H9 (cell line): ENCODE measurements at regions not wholly inside any gene's neighbourhood (a gene's known extent, or its start where the extent isn't known, plus 50 kb on each side); places are given as distances from the start of the nearest gene placed in this dataset.

Experiments used
- DNase-seq: peaks from one replicate; pipeline ENCODE4 v3.0.0-alpha.2; 2017
- H2AFZ ChIP-seq: one replicate; pipeline ENCODE4 v1.6.1; 2013; ENCODE audit warnings: mild to moderate bottlenecking, low read length, control low read depth, moderate library complexity
- H2AK5ac ChIP-seq: 2 replicates; pipeline ENCODE4 v1.6.1; 2013; ENCODE audit warnings: low read length, control low read depth, mixed read lengths; ENCODE audit not compliant: insufficient read length
- H2BK120ac ChIP-seq: one replicate; pipeline ENCODE4 v1.6.1; 2013; ENCODE audit warnings: low read depth, mild to moderate bottlenecking, low read length, control low read depth, inconsistent platforms; ENCODE audit not compliant: poor library complexity, severe bottlenecking
- H2BK12ac ChIP-seq: 2 replicates; pipeline ENCODE4 v1.6.1; 2013; ENCODE audit warnings: low read length, control low read depth, mixed read lengths, low read depth; ENCODE audit not compliant: insufficient read length
- H2BK15ac ChIP-seq: 2 replicates; pipeline ENCODE4 v1.6.1; 2013; ENCODE audit warnings: low read depth, low read length, control low read depth
- H2BK20ac ChIP-seq: one replicate; pipeline ENCODE4 v1.6.1; 2013; ENCODE audit warnings: low read depth, mild to moderate bottlenecking, low read length, control low read depth, inconsistent platforms; ENCODE audit not compliant: poor library complexity, severe bottlenecking
- H2BK5ac ChIP-seq: 2 replicates; pipeline ENCODE4 v1.6.1; 2013; ENCODE audit warnings: low read length, control low read depth, mixed read lengths; ENCODE audit not compliant: insufficient read length
- H3K14ac ChIP-seq: 2 replicates; pipeline ENCODE4 v1.6.1; 2013; ENCODE audit warnings: low read length, control low read depth; ENCODE audit not compliant: insufficient read depth
- H3K18ac ChIP-seq: 2 replicates; pipeline ENCODE4 v1.6.1; 2013; ENCODE audit warnings: low read depth, mild to moderate bottlenecking, mixed read lengths, low read length, control low read depth; ENCODE audit not compliant: insufficient read length
- H3K23ac ChIP-seq: 2 replicates; pipeline ENCODE4 v1.6.1; 2013; ENCODE audit warnings: low read length, control low read depth, mixed read lengths, low read depth; ENCODE audit not compliant: insufficient read length
- H3K23me2 ChIP-seq: 2 replicates; pipeline ENCODE4 v1.6.1; 2013; ENCODE audit warnings: low read depth, mild to moderate bottlenecking, mixed read lengths, low read length, control low read depth; ENCODE audit not compliant: insufficient read length, poor library complexity, severe bottlenecking
- H3K27ac ChIP-seq: 2 replicates; pipeline ENCODE4 v1.5.1; 2013; ENCODE audit warnings: low read length, control low read depth, mixed read lengths, low read depth; ENCODE audit not compliant: insufficient read length
- H3K27me3 ChIP-seq: 2 replicates; pipeline ENCODE4 v1.6.1; 2013; ENCODE audit warnings: low read length, control low read depth, inconsistent platforms; ENCODE audit not compliant: insufficient read depth
- H3K4ac ChIP-seq: 2 replicates; pipeline ENCODE4 v1.6.1; 2013; ENCODE audit warnings: low read depth, mild to moderate bottlenecking, control low read depth, inconsistent platforms, low read length, moderate library complexity
- H3K4me1 ChIP-seq: 2 replicates; pipeline ENCODE4 v1.6.1; 2013; ENCODE audit warnings: low read length, control low read depth, inconsistent platforms; ENCODE audit not compliant: insufficient read depth
- H3K4me2 ChIP-seq: 2 replicates; pipeline ENCODE4 v1.6.1; 2013; ENCODE audit warnings: low read length, control low read depth, mixed read lengths; ENCODE audit not compliant: insufficient read length, insufficient read depth
- H3K56ac ChIP-seq: 2 replicates; pipeline ENCODE4 v1.6.1; 2013; ENCODE audit warnings: low read depth, mild to moderate bottlenecking, mixed read lengths, low read length, control low read depth; ENCODE audit not compliant: insufficient read length
- H3K79me1 ChIP-seq: 2 replicates; pipeline ENCODE4 v1.6.1; 2013; ENCODE audit warnings: low read depth, mild to moderate bottlenecking, moderate library complexity, low read length, control low read depth, inconsistent platforms; ENCODE audit not compliant: insufficient read depth, poor library complexity, severe bottlenecking
- H3K79me2 ChIP-seq: 2 replicates; pipeline ENCODE4 v1.6.1; 2013; ENCODE audit warnings: low read length, control low read depth, inconsistent platforms; ENCODE audit not compliant: insufficient read depth
- H3K9ac ChIP-seq: 2 replicates; pipeline ENCODE4 v1.6.1; 2013; ENCODE audit warnings: low read length, control low read depth, mixed read lengths; ENCODE audit not compliant: insufficient read length; ENCODE audit errors: extremely low read depth
- H3K9me3 ChIP-seq: one replicate; pipeline ENCODE4 v1.6.1; 2013; ENCODE audit warnings: low read depth, low read length, inconsistent platforms; ENCODE audit not compliant: control insufficient read depth
- H3T11ph ChIP-seq: one replicate; pipeline ENCODE4 v1.6.1; 2013; ENCODE audit warnings: mild to moderate bottlenecking, low read length, control low read depth, inconsistent platforms
- H4K20me1 ChIP-seq: one replicate; pipeline ENCODE4 v1.6.1; 2013; ENCODE audit not compliant: control insufficient read depth, insufficient read length, insufficient read depth
- H4K5ac ChIP-seq: 2 replicates; pipeline ENCODE4 v1.6.1; 2013; ENCODE audit warnings: low read depth, mild to moderate bottlenecking, mixed read lengths, low read length, control low read depth; ENCODE audit not compliant: insufficient read length
- H4K8ac ChIP-seq: replicated peaks from 2 replicates; pipeline ENCODE4 v1.6.1; 2013; ENCODE audit warnings: low read length, control low read depth, mixed read lengths, low read depth; ENCODE audit not compliant: insufficient read length
- H4K91ac ChIP-seq: 2 replicates; pipeline ENCODE4 v1.6.1; 2013; ENCODE audit warnings: low read depth, mild to moderate bottlenecking, moderate library complexity, mixed read lengths, low read length, control low read depth; ENCODE audit not compliant: insufficient read length
- H3K27ac Mint-ChIP-seq, 3 experiments: 2 replicates in 2 of 3; 3 replicates in 1 of 3; pipeline ENCODE4 v1.8.0; 2020 to 2021; ENCODE audit warnings: mixed read lengths in 3 of 3, mild to moderate bottlenecking in 1 of 3, moderate library complexity in 1 of 3
- H3K27me3 Mint-ChIP-seq: 2 replicates; pipeline ENCODE4 v1.8.0; 2021; ENCODE audit warnings: low read depth, mild to moderate bottlenecking, moderate library complexity, mixed read lengths
- H3K36me3 Mint-ChIP-seq, 3 experiments: 2 replicates in 2 of 3; 3 replicates in 1 of 3; pipeline ENCODE4 v1.8.0; 2020 to 2021; ENCODE audit warnings: low read depth in 3 of 3, mixed read lengths in 3 of 3; ENCODE audit not compliant: insufficient read depth in 1 of 3
- H3K4me1 Mint-ChIP-seq, 2 experiments: 2 replicates each; pipeline ENCODE4 v1.8.0; 2020; ENCODE audit warnings: mixed read lengths in 2 of 2
- H3K4me3 Mint-ChIP-seq, 2 experiments: 2 replicates in 1 of 2; 3 replicates in 1 of 2; pipeline ENCODE4 v1.8.0; 2020 to 2021; ENCODE audit warnings: mild to moderate bottlenecking in 2 of 2, mixed read lengths in 2 of 2, moderate library complexity in 1 of 2
- H3K9me3 Mint-ChIP-seq, 2 experiments: 2 replicates in 1 of 2; 3 replicates in 1 of 2; pipeline ENCODE4 v1.8.0; 2020; ENCODE audit warnings: mild to moderate bottlenecking in 2 of 2, mixed read lengths in 2 of 2, moderate library complexity in 1 of 2
- CTCF ChIP-seq: fragments of 200-600 bp; sonication (generic); conservative IDR thresholded peaks from 3 replicates; pipeline ENCODE4 v1.8.0; 2021; ENCODE audit warnings: antibody characterized with exemption, mild to moderate bottlenecking
- WGBS: extraction: QIAGEN DNeasy Blood & Tissue Kit; methylation state at CpG from one replicate; pipeline ENCODE4 v1.1.7; 2013; ENCODE audit warnings: missing lambda C conversion rate, low lambda C conversion rate, mixed read lengths; ENCODE audit not compliant: insufficient read length; ENCODE audit errors: extremely low coverage; 5-methylcytosine and 5-hydroxymethylcytosine counted together

GRCh38 chr20:39873286-39873685 is 815.8 kb downstream of the MAFB start:
- no peak overlapping the region for H2AK5ac ChIP-seq
- H3K27me3 ChIP-seq: no peaks in the 10 kb centered on the region
- H2BK5ac ChIP-seq: no peak overlapping the region
- H3K27me3 Mint-ChIP-seq: no peaks in the 10 kb centered on the region
- H3K4me1 Mint-ChIP-seq: peaks cover 8 to 13% of the 10 kb centered on the region in 2 experiments
- no peak overlapping the region for H3K14ac ChIP-seq
- H4K8ac ChIP-seq: no peak overlapping the region
- DNase-seq: no peak
- H3K9me3 Mint-ChIP-seq: no peaks in the 10 kb centered on the region; a peak in 1 of 5 replicates
- no peak overlapping the region for H4K5ac ChIP-seq
- no peak overlapping the region for H3K9ac ChIP-seq
- H3K36me3 Mint-ChIP-seq: no peaks in the 10 kb centered on the region
- H2BK15ac ChIP-seq: no peak overlapping the region
- no peaks in the 10 kb centered on the region for H4K20me1 ChIP-seq
- no peak overlapping the region; a peak in 1 of 7 replicates for H3K27ac Mint-ChIP-seq
- no peak overlapping the region for H2BK20ac ChIP-seq
- no peak overlapping the region for H3K18ac ChIP-seq
- H3K79me2 ChIP-seq: no peaks in the 10 kb centered on the region
- TF ChIP-seq CTCF: no peak
- no peaks in the 10 kb centered on the region for H3K23me2 ChIP-seq
- no peak overlapping the region for H3K27ac ChIP-seq
- H3K23ac ChIP-seq: no peak overlapping the region
- no peak overlapping the region for H3K4ac ChIP-seq
- no peak overlapping the region for H3T11ph ChIP-seq
- H3K79me1 ChIP-seq: no peaks in the 10 kb centered on the region
- no peak overlapping the region for H3K4me3 Mint-ChIP-seq
- H2AFZ ChIP-seq: no peak overlapping the region
- H3K9me3 ChIP-seq: no peaks in the 10 kb centered on the region
- no CpG with 5 or more reads among the region's 2 CpGs for WGBS
- no peak overlapping the region for H3K56ac ChIP-seq
- H4K91ac ChIP-seq: no peak overlapping the region
- no peak overlapping the region for H3K4me2 ChIP-seq
- no peaks in the 10 kb centered on the region for H3K4me1 ChIP-seq
- no peak overlapping the region for H2BK120ac ChIP-seq
- H2BK12ac ChIP-seq: no peak overlapping the region
